ENCODE measurements at regions not wholly inside any gene's neighbourhood (a gene's known extent, or its start where the extent isn't known, plus 50 kb on each side); places are given as distances from the start of the nearest gene placed in this dataset.

DNA sequence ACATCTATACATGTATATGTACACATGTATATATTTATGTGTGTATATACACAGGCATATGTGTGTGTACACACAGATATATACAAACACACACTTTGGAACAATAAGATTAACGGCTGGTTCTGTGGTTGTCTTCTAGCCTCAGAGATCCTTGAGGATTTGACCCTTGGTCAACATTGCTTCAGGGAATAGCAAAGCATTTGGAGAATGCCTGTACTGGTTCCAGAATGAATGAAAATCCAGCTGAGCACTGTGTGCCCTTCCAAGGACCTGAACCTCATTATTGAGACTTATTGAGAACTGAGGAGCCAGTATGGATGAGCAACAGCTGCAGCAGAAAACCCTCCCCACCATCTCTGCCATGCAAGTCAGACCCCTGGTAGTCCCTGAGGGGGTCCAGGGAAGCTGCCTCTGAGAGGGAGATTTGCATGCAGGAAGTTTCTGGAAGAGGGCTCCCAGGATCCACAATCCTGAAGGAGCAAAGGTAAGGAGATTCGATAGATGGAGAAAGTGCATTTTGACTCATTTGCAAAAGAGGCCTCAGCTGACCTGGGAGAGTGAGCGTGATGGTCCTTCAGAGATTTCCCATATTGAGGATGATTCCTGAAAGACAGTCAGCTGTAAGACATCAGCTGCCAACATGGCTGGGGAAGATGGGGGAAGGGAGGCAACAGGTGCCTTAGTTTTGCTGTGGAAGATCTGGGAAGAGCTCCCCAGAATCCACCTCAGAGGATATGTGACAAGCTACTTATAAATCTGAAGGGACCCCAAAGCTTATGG lies 166.6 kb upstream of the NCKAP5 start:
- TF ChIP-seq ZNF766 (CRISPR knock-in tag; conservative IDR thresholded peaks at IDR 0.05) (no peak), EZH2 (IDR thresholded peaks at IDR 0.05; ENCODE audit: borderline replicate concordance, low read depth, low read length) (no peak), SP1 (CRISPR knock-in tag; IDR thresholded peaks at IDR 0.05) (no peak)
- TF ChIP-seq, protein P1, sequence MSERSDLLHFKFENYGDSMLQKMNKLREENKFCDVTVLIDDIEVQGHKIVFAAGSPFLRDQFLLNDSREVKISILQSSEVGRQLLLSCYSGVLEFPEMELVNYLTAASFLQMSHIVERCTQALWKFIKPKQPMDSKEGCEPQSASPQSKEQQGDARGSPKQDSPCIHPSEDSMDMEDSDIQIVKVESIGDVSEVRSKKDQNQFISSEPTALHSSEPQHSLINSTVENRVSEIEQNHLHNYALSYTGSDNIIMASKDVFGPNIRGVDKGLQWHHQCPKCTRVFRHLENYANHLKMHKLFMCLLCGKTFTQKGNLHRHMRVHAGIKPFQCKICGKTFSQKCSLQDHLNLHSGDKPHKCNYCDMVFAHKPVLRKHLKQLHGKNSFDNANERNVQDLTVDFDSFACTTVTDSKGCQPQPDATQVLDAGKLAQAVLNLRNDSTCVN (CRISPR knock-in tag; IDR thresholded peaks at IDR 0.05), result no peak
- TF ChIP-seq, protein P2, sequence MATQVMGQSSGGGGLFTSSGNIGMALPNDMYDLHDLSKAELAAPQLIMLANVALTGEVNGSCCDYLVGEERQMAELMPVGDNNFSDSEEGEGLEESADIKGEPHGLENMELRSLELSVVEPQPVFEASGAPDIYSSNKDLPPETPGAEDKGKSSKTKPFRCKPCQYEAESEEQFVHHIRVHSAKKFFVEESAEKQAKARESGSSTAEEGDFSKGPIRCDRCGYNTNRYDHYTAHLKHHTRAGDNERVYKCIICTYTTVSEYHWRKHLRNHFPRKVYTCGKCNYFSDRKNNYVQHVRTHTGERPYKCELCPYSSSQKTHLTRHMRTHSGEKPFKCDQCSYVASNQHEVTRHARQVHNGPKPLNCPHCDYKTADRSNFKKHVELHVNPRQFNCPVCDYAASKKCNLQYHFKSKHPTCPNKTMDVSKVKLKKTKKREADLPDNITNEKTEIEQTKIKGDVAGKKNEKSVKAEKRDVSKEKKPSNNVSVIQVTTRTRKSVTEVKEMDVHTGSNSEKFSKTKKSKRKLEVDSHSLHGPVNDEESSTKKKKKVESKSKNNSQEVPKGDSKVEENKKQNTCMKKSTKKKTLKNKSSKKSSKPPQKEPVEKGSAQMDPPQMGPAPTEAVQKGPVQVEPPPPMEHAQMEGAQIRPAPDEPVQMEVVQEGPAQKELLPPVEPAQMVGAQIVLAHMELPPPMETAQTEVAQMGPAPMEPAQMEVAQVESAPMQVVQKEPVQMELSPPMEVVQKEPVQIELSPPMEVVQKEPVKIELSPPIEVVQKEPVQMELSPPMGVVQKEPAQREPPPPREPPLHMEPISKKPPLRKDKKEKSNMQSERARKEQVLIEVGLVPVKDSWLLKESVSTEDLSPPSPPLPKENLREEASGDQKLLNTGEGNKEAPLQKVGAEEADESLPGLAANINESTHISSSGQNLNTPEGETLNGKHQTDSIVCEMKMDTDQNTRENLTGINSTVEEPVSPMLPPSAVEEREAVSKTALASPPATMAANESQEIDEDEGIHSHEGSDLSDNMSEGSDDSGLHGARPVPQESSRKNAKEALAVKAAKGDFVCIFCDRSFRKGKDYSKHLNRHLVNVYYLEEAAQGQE (IDR thresholded peaks at IDR 0.05; ENCODE audit: borderline replicate concordance), result no peak
- TF ChIP-seq, protein P2 (CRISPR knock-in tag; IDR thresholded peaks at IDR 0.05; ENCODE audit: low read depth), result no peak
- TF ChIP-seq, protein P3, sequence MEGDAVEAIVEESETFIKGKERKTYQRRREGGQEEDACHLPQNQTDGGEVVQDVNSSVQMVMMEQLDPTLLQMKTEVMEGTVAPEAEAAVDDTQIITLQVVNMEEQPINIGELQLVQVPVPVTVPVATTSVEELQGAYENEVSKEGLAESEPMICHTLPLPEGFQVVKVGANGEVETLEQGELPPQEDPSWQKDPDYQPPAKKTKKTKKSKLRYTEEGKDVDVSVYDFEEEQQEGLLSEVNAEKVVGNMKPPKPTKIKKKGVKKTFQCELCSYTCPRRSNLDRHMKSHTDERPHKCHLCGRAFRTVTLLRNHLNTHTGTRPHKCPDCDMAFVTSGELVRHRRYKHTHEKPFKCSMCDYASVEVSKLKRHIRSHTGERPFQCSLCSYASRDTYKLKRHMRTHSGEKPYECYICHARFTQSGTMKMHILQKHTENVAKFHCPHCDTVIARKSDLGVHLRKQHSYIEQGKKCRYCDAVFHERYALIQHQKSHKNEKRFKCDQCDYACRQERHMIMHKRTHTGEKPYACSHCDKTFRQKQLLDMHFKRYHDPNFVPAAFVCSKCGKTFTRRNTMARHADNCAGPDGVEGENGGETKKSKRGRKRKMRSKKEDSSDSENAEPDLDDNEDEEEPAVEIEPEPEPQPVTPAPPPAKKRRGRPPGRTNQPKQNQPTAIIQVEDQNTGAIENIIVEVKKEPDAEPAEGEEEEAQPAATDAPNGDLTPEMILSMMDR (IDR thresholded peaks at IDR 0.05 in 2 of 3, conservative IDR thresholded peaks at IDR 0.05 in 1 of 3; ENCODE audit: insufficient read depth in 2 of 3, low read depth in 1 of 3, low read length in 3 of 3), result no peak
- TF ChIP-seq, protein P4, sequence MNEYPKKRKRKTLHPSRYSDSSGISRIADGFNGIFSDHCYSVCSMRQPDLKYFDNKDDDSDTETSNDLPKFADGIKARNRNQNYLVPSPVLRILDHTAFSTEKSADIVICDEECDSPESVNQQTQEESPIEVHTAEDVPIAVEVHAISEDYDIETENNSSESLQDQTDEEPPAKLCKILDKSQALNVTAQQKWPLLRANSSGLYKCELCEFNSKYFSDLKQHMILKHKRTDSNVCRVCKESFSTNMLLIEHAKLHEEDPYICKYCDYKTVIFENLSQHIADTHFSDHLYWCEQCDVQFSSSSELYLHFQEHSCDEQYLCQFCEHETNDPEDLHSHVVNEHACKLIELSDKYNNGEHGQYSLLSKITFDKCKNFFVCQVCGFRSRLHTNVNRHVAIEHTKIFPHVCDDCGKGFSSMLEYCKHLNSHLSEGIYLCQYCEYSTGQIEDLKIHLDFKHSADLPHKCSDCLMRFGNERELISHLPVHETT (CRISPR knock-in tag; conservative IDR thresholded peaks at IDR 0.05 in 1 of 2, IDR thresholded peaks at IDR 0.05 in 1 of 2), result no peak
- TF ChIP-seq, protein P5, sequence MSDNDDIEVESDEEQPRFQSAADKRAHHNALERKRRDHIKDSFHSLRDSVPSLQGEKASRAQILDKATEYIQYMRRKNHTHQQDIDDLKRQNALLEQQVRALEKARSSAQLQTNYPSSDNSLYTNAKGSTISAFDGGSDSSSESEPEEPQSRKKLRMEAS (CRISPR knock-in tag; IDR thresholded peaks at IDR 0.05), result no peak
- TF ChIP-seq, protein P6, sequence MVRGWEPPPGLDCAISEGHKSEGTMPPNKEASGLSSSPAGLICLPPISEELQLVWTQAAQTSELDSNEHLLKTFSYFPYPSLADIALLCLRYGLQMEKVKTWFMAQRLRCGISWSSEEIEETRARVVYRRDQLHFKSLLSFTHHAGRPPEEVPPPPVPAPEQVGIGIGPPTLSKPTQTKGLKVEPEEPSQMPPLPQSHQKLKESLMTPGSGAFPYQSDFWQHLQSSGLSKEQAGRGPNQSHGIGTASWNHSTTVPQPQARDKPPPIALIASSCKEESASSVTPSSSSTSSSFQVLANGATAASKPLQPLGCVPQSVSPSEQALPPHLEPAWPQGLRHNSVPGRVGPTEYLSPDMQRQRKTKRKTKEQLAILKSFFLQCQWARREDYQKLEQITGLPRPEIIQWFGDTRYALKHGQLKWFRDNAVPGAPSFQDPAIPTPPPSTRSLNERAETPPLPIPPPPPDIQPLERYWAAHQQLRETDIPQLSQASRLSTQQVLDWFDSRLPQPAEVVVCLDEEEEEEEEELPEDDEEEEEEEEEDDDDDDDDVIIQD (CRISPR knock-in tag; IDR thresholded peaks at IDR 0.05), result no peak
